DLD1 (cell line): ENCODE measurements at regions not wholly inside any gene's neighbourhood (a gene's known extent, or its start where the extent isn't known, plus 50 kb on each side); places are given as distances from the start of the nearest gene placed in this dataset.

Experiments
- in situ Hi-C: cut with HindIII; loops from 2 replicates; pipeline ENCODE4 v1.10.0; 2017; ENCODE audit warnings: low sequenced_read_pairs

DNA sequence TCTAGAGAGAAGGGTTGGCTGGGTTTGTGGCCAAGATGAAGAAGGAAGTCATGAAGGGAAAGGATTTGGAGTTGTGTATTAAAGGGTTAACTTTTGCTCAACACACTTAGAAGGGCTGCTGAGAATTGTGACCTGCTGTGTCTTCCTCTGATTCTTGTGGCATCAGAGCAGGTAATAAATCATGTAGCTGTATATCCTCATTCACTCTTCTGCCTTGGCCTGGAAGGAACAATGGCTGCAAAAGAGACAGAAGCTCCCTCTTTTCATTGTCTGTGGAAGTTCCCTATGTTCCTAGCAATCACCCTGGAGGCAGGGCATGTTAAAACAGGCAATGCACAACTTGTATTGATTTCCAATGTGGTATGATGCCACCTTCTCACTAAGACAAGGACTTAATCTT lies 159.1 kb downstream of the LRRC70 start:
- in situ Hi-C loops, result no loop called here

- in situ Hi-C loops, result no loop called here
These were observed 154.1 kb downstream of the LRRC70 start for GRCh38 chr5:62732677-62733121.

DNA sequence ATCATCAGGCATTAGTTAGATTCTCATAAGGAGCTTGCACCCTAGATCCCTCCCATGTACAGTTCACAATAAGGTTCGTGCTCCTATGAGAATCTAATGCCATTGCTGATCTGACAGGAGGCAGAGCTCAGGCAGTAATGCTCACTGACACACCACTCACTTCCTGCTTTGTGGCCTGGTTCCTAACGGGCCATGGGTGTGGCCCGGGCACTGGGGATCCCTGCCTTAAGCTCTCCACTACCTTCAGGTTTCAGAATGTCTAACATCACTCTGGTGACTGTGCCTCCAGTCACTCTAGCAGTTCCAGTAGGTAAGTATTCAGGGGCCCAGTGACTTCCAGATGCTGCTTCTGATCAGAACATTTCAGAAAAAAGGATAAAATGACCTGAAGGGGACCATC lies 152.4 kb downstream of the LRRC70 start:
- in situ Hi-C loops, result no loop called here

GRCh38 chr5:62729675-62730074 lies 151.1 kb downstream of the LRRC70 start:
- in situ Hi-C loops, result no loop called here

- in situ Hi-C loops, result no loop called here
These were observed 149.2 kb downstream of the LRRC70 start for GRCh38 chr5:62727861-62728260.

GRCh38 chr5:62727184-62727583 lies 148.6 kb downstream of the LRRC70 start:
- in situ Hi-C loops, result no loop called here

DNA sequence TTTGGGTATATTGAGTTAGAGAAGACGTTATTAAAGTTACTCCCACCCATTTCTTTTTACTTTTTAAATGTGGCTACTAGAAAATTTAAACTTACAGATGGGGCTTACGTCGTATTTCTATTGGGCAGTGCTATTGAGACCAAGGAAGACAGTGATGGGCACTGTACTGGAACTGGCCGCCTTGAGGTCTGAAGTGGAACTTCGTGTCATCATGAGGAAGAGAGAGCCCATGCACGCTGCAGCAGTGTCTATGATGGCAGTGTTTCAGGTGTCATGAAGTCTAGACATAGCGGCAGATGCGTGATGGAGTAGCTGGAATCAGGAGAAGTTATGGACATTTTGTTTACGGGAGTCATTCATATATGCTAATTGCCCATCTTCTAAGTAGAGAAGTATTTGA lies 143.7 kb downstream of the LRRC70 start:
- in situ Hi-C loops, result no loop called here

- in situ Hi-C loops, result no loop called here
These were observed 141.4 kb downstream of the LRRC70 start for GRCh38 chr5:62720031-62720441.

DNA sequence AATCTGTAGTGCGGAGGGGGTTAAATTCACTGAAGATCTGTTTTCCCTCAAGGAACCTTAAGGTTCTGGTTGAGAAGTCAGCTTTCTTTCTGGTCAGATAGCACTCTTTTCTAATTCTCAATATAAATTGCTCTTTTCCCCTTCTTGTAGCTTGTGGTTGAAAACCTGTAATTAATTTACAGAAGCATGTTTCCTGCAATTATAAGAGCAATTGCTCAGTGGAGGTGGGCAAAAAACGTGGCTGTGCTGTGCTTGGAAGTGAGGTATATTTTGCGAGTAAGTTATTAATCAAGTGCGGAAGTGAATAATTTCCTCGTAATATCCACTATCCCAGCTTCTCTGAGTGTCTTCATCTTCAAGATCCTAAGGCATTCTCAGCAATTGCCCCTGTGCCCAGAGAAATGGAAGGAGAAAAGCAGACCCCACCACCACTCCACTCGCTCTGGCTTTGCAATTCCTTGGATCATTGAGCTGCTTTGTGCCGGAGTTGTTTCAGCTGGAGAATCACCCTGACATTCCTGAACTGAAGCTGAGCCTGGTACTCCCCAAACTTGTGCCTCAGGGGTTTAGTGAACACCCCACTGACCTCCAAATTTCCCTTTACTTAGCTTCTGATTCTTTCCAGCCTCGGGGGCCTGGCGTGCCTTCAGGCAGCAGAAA lies 140.6 kb downstream of the LRRC70 start:
- in situ Hi-C loops, result no loop called here

DNA sequence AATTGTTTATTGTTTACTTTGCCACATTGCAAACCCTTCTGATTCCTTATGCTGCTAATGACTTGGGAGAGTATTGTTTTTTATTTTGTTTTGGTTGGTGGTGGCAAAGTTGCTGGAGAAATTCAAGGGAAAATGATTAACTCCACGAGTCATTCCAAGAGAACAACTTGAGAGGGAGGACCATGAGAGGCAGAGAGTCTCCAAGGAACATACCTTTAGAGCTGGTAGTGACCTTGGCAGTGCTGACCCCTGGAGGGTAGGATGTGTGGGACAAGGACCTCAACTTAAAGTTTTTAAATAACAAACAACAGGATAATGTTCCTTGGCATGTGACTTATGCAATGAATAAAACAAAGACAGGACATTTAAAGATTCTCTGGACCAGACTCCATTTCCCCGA lies 139.7 kb downstream of the LRRC70 start:
- in situ Hi-C loops, result no loop called here

DNA sequence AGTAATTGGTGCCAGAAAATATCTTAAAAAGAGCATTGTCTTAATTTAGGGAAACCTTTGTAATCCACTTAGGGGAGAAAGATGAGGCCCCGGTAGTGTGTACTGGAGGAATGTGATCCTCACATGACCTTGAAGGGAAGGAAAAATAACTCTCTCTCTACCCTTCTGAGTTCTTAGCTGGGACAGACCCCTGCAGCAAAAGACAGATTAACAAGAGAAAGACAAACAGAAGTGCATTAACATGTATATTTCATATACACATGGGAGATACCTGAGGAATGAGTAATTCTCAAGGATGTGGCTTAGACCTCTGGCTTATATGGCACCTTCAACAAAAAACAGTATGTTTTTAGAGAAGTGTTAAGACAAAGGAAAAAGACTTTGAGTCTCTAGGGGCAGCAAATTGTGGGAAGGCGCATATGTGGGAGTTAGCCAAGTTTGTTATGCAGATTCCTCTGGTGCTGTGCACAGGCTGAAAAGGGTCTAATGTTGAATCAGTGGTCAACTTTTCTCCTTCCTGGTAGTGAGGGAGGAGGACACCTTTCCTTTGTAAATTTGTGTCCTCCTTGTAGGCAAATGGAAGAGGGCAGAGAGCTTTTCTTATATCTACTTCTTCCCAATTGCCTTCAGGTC lies 138.8 kb downstream of the LRRC70 start:
- in situ Hi-C loops, result no loop called here

DNA sequence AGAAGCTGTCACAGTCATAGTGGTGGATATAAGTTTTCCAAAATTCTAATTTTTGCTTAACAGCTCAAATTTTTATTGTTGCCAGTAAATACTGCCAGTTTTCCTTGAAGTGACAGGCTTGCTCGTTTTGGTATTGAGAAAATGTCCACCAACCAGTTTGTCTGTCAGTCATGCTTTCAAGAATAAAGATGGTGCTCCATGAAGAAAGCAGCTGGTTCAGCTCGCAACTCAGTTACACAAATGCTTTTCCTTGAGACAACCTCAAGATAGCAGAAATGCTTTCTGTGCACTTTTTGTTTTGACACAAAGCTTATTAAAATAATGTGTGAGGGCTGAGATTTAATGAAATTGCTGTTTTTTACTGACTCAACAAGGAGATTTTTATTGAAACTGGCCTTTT lies 135.7 kb downstream of the LRRC70 start:
- in situ Hi-C loops, result no loop called here

- in situ Hi-C loops, result no loop called here
These were observed 130.1 kb downstream of the LRRC70 start for GRCh38 chr5:62708481-62709325.

DNA sequence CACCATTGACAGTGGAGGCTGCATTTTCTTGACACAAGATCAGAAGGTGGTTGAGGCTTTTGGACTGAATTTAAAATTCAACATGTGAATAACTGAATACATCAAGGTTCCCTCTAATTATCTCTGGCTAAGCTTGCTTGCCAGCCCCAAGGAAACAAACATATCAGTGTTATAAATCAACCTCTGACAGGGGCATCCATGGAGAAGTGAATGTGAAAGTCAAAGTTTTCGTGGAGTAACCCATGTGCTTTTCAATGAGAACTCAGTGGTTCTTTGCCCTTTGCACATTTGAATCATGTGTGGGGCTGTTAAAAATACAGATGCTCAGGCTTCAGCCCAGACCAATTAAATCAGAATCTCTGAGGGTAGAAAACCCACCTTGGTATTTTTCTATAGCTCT lies 128.9 kb downstream of the LRRC70 start:
- in situ Hi-C loops, result no loop called here

DNA sequence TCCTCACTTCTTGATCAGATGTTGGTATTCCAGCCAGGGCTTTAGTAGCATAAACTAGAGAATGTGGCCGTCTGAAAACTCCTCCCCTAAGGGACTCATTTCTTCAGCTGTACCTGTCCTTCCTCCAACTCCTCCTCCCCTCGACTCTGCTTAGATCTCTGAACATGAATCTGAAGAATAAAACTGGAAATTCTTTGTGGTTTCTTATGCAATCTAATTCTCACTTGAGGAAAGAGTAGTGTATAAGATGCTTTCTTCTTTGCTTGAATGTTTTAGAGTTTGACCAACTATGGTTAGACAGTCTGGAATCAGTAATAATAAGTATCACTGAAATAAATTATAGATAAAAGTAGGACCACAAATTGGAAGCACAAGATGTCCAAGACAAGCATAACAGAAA lies 128.5 kb downstream of the LRRC70 start:
- in situ Hi-C loops, result no loop called here

DNA sequence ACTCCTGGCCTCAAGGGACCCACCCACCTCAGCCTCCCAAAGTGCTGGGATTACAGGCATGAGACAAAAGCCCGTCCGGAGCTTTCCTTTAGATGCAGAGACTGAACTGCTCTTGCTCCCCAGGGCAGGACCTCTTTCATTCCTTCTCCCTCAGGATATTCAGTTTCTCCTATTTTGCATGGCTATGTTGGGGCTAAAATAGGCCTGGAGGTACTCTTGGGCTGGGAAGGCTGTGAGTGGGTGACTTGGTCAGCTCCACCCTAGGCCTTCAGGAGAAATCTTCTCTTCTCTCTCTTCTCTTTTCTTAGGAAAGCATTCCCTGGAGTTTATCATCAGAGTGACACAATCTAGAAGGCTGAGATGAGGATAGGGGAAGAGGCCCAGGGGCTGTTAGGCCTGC lies 126.4 kb downstream of the LRRC70 start:
- in situ Hi-C loops, result no loop called here

GRCh38 chr5:62702126-62702525 lies 123.5 kb downstream of the LRRC70 start:
- in situ Hi-C loops, result no loop called here

- in situ Hi-C loops, result no loop called here
These were observed 122.4 kb downstream of the LRRC70 start for GRCh38 chr5:62701036-62701435.

- in situ Hi-C loops, result no loop called here
These were observed 120.1 kb downstream of the LRRC70 start for GRCh38 chr5:62698756-62699155.

- in situ Hi-C loops, result no loop called here
These were observed 116.7 kb downstream of the LRRC70 start for GRCh38 chr5:62695274-62695673.

- in situ Hi-C loops, result no loop called here
These were observed 114.5 kb downstream of the LRRC70 start for GRCh38 chr5:62692946-62693713.
